GM23338 (cell line): ENCODE measurements at regions not wholly inside any gene's neighbourhood (a gene's known extent, or its start where the extent isn't known, plus 50 kb on each side); places are given as distances from the start of the nearest gene placed in this dataset.

Source experiments
- ATAC-seq: fragments of 200-7000 bp; cut with Tn5 transposase; 3 replicates; pipeline ENCODE4 v1.9.1; 2020
- DNase-seq: peaks from one replicate; pipeline ENCODE4 v3.0.0-alpha.2; 2015; ENCODE audit warnings: low spot score
- H2AFZ ChIP-seq: fragments of 200-600 bp; sonication (generic); 2 replicates; pipeline ENCODE4 v1.8.0; 2016; ENCODE audit warnings: antibody characterized with exemption, mild to moderate bottlenecking, moderate library complexity
- H3F3A ChIP-seq: fragments of 200-600 bp; sonication (generic); replicated peaks from 2 replicates; pipeline ENCODE4 v1.8.0; 2017; ENCODE audit warnings: antibody characterized with exemption, mixed run types, low read depth
- H3K27ac ChIP-seq: fragments of 200-600 bp; sonication (generic); 2 replicates; pipeline ENCODE4 v1.6.1; 2016; ENCODE audit warnings: low read depth
- H3K27me3 ChIP-seq: fragments of 200-600 bp; sonication (generic); 2 replicates; pipeline ENCODE4 v1.8.0; 2016; ENCODE audit warnings: mild to moderate bottlenecking, mixed run types, moderate library complexity; ENCODE audit not compliant: insufficient read depth
- H3K36me3 ChIP-seq: fragments of 200-600 bp; sonication (generic); 2 replicates; pipeline ENCODE4 v1.8.0; 2016; ENCODE audit warnings: mild to moderate bottlenecking; ENCODE audit not compliant: insufficient read depth
- H3K4me1 ChIP-seq: fragments of 200-600 bp; sonication (generic); 2 replicates; pipeline ENCODE4 v1.8.0; 2016; ENCODE audit warnings: mild to moderate bottlenecking, moderate library complexity; ENCODE audit not compliant: insufficient read depth
- H3K4me2 ChIP-seq: fragments of 200-600 bp; sonication (generic); 2 replicates; pipeline ENCODE4 v1.7.1; 2017; ENCODE audit warnings: mixed run types
- H3K4me3 ChIP-seq: fragments of 200-600 bp; sonication (generic); 2 replicates; pipeline ENCODE4 v1.6.1; 2016; ENCODE audit warnings: mixed run types
- H3K79me2 ChIP-seq: fragments of 200-600 bp; sonication (generic); replicated peaks from 2 replicates; pipeline ENCODE4 v1.8.0; 2017; ENCODE audit warnings: mild to moderate bottlenecking; ENCODE audit not compliant: insufficient read depth
- H3K9me2 ChIP-seq: fragments of 200-600 bp; sonication (generic); 2 replicates; pipeline ENCODE4 v1.8.0; 2017; ENCODE audit not compliant: insufficient read depth
- H4K20me1 ChIP-seq: fragments of 200-600 bp; sonication (generic); replicated peaks from 2 replicates; pipeline ENCODE4 v1.8.0; 2017; ENCODE audit warnings: mild to moderate bottlenecking; ENCODE audit not compliant: insufficient read depth
- H3K27ac Mint-ChIP-seq: 2 replicates; pipeline ENCODE4 v1.8.0; 2020; ENCODE audit warnings: inconsistent platforms, mild to moderate bottlenecking, moderate library complexity, mixed read lengths
- H3K27me3 Mint-ChIP-seq: 3 replicates; pipeline ENCODE4 v1.8.0; 2022; ENCODE audit warnings: low read depth, mild to moderate bottlenecking, moderate library complexity, mixed read lengths, inconsistent platforms; ENCODE audit not compliant: insufficient read depth, poor library complexity
- H3K36me3 Mint-ChIP-seq: 3 replicates; pipeline ENCODE4 v1.8.0; 2021; ENCODE audit warnings: low read depth, mild to moderate bottlenecking, inconsistent platforms, moderate library complexity, mixed read lengths
- H3K4me1 Mint-ChIP-seq: 3 replicates; pipeline ENCODE4 v1.8.0; 2020; ENCODE audit warnings: mild to moderate bottlenecking, inconsistent platforms, mixed read lengths
- H3K4me3 Mint-ChIP-seq: 3 replicates; pipeline ENCODE4 v1.8.0; 2021; ENCODE audit warnings: moderate library complexity, mild to moderate bottlenecking, inconsistent platforms, mixed read lengths
- H3K9me3 Mint-ChIP-seq: 3 replicates; pipeline ENCODE4 v1.8.0; 2020; ENCODE audit warnings: moderate library complexity, mild to moderate bottlenecking, inconsistent platforms, mixed read lengths
- CREB1 ChIP-seq: fragments of 250-450 bp; sonication (Bioruptor Pico); IDR thresholded peaks from 2 replicates; pipeline ENCODE4 v1.5.0; 2020; ENCODE audit warnings: low read depth, mild to moderate bottlenecking, moderate library complexity
- EZH2phosphoT487 ChIP-seq: fragments of 200-600 bp; sonication (generic); IDR thresholded peaks from one replicate; pipeline ENCODE4 v1.8.1; 2018; ENCODE audit warnings: antibody characterized with exemption; ENCODE audit not compliant: unreplicated experiment
- POLR2AphosphoS5 ChIP-seq: IDR thresholded peaks from 2 replicates; pipeline ENCODE4 v1.6.1; 2016; ENCODE audit warnings: antibody characterized with exemption, low read depth
- STAT1 ChIP-seq: IDR thresholded peaks from one replicate; pipeline ENCODE4 v1.6.1; 2016; ENCODE audit warnings: antibody characterized with exemption; ENCODE audit not compliant: unreplicated experiment
- ZNF114 ChIP-seq: fragments of 250-450 bp; sonication (Bioruptor Pico); IDR thresholded peaks from 2 replicates; pipeline ENCODE4 v1.5.0; 2020; ENCODE audit warnings: mild to moderate bottlenecking, moderate library complexity
- ZNF331 ChIP-seq: fragments of 250-450 bp; sonication (Bioruptor Pico); IDR thresholded peaks from 2 replicates; pipeline ENCODE4 v1.5.0; 2020; ENCODE audit warnings: low read depth, mild to moderate bottlenecking, moderate library complexity
- TF ChIP-seq, protein P1 (sequence below): IDR thresholded peaks from 2 replicates; pipeline ENCODE4 v1.6.1; 2016; ENCODE audit warnings: antibody characterized with exemption
- TF ChIP-seq, protein P2 (sequence below): IDR thresholded peaks from one replicate; pipeline ENCODE4 v1.6.1; 2018; ENCODE audit warnings: antibody characterized with exemption; ENCODE audit not compliant: unreplicated experiment
- TF ChIP-seq, protein P3 (sequence below): fragments of 250-450 bp; sonication (Bioruptor Pico); IDR thresholded peaks from 2 replicates; pipeline ENCODE4 v1.5.0; 2020; ENCODE audit warnings: mild to moderate bottlenecking, moderate library complexity

DNA sequence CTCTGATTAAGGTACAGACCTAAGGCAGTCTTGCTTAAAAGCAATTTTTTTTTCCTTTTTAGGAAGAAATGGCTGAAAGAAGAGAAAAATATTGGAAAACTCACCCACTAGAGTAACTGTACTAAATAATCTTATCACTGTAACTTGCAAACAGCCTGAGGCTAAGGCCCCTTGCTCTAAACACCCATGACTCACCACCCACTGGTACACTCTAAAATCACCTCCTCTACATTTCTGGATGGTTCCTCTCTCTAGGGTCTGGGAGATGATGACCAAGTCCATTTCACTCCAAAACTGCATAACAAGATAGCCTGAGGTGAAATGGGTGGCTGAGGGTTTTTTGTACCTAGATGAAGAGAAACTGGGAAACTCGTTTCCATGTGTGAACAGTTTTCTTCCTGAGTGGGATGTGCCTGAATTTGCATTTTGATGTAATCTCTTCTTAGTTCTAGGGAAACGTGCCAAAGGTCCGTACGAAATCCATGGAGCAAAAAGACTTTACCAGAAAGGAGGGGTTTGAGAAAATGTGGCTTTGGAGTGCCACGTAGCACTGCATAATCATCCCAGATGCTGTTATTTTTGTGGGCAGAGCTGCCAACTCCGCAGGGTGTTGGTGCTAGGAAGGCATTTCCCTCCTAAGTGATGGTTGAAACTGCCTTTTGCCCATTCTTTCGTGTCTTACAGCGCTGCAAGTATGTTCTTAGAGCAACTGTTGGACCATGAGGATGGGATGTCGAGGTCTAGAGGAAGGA is 113.5 kb upstream of the C10orf90 start:
- ATAC-seq (no peak), DNase-seq (no peak)
- H3K27me3 Mint-ChIP-seq = peaks cover 2% of the 10 kb centered on the region
- Histone ChIP-seq H4K20me1 (no peaks in the 10 kb centered on the region), H3K4me3 (no peak overlapping the region), H3F3A (no peaks in the 10 kb centered on the region), H3K27ac (no peak overlapping the region), H3K4me2 (no peak overlapping the region), H3K36me3 (no peaks in the 10 kb centered on the region), H3K79me2 (no peaks in the 10 kb centered on the region), H2AFZ (no peak overlapping the region), H3K27me3 (no peaks in the 10 kb centered on the region), H3K9me2 (peaks cover 7% of the 10 kb centered on the region; the same call in 1 of the 2 replicates), H3K4me1 (peaks cover 5% of the 10 kb centered on the region; the same call in 1 of the 2 replicates)
- no peak overlapping the region for H3K27ac Mint-ChIP-seq
- no peak overlapping the region for H3K4me3 Mint-ChIP-seq
- H3K36me3 Mint-ChIP-seq = no peaks in the 10 kb centered on the region
- peaks cover 3% of the 10 kb centered on the region; the same call in 1 of the 3 replicates for H3K9me3 Mint-ChIP-seq
- no peak for TF ChIP-seq ZNF114 (CRISPR knock-in tag)
- TF ChIP-seq ZNF331 (CRISPR knock-in tag) = no peak
- no peak for TF ChIP-seq EZH2phosphoT487
- no peaks in the 10 kb centered on the region; the same call in 2 of the 3 replicates for H3K4me1 Mint-ChIP-seq

DNA sequence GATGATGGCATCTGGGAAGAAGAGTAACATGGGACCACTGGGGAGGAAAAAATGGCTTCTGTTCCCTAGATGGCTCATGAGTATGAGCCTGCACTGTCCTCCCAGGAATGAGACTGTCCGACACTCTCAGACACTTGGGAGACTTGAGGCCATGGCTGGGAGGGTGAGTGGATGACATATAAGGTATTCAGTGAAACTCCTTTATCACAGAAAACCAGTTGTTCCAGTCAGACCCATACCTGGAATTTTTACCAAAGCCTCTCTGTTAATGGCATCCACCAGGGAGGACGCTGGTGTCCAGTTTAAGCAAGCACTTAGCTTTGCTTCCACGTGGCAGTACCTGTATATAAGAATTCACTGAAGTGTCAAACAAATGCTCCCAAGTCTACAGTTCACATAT is 116.7 kb upstream of the C10orf90 start:
- no peaks in the 10 kb centered on the region for H3K79me2 ChIP-seq
- H3K27ac ChIP-seq = no peak overlapping the region
- Mint-ChIP-seq H3K27ac (no peak overlapping the region), H3K27me3 (peaks cover 2% of the 10 kb centered on the region), H3K4me1 (no peaks in the 10 kb centered on the region; the same call in 2 of the 3 replicates), H3K4me3 (no peak overlapping the region), H3K9me3 (peaks cover 3% of the 10 kb centered on the region; the same call in 1 of the 3 replicates), H3K36me3 (no peaks in the 10 kb centered on the region)
- H2AFZ ChIP-seq = no peak overlapping the region; the same call in 1 of the 2 replicates
- H3F3A ChIP-seq = no peaks in the 10 kb centered on the region
- no peak overlapping the region for H3K4me3 ChIP-seq
- no peaks in the 10 kb centered on the region for H4K20me1 ChIP-seq
- no peaks in the 10 kb centered on the region for H3K27me3 ChIP-seq
- peaks cover 5% of the 10 kb centered on the region; the same call in 1 of the 2 replicates for H3K4me1 ChIP-seq
- no peak overlapping the region for H3K4me2 ChIP-seq
- H3K9me2 ChIP-seq = 0 out of 2 replicates have a peak, but pooled peaks cover 7% of the 10 kb centered on the region
- no peaks in the 10 kb centered on the region for H3K36me3 ChIP-seq
- no peak for DNase-seq
- no peak for ATAC-seq
- TF ChIP-seq CREB1 (CRISPR knock-in tag) = no peak
- TF ChIP-seq, protein P1, sequence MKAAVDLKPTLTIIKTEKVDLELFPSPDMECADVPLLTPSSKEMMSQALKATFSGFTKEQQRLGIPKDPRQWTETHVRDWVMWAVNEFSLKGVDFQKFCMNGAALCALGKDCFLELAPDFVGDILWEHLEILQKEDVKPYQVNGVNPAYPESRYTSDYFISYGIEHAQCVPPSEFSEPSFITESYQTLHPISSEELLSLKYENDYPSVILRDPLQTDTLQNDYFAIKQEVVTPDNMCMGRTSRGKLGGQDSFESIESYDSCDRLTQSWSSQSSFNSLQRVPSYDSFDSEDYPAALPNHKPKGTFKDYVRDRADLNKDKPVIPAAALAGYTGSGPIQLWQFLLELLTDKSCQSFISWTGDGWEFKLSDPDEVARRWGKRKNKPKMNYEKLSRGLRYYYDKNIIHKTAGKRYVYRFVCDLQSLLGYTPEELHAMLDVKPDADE = no peak
- no peak for TF ChIP-seq EZH2phosphoT487
- no peak for TF ChIP-seq STAT1
- no peak for TF ChIP-seq POLR2AphosphoS5
- TF ChIP-seq ZNF114 (CRISPR knock-in tag) = no peak
- TF ChIP-seq, protein P2, sequence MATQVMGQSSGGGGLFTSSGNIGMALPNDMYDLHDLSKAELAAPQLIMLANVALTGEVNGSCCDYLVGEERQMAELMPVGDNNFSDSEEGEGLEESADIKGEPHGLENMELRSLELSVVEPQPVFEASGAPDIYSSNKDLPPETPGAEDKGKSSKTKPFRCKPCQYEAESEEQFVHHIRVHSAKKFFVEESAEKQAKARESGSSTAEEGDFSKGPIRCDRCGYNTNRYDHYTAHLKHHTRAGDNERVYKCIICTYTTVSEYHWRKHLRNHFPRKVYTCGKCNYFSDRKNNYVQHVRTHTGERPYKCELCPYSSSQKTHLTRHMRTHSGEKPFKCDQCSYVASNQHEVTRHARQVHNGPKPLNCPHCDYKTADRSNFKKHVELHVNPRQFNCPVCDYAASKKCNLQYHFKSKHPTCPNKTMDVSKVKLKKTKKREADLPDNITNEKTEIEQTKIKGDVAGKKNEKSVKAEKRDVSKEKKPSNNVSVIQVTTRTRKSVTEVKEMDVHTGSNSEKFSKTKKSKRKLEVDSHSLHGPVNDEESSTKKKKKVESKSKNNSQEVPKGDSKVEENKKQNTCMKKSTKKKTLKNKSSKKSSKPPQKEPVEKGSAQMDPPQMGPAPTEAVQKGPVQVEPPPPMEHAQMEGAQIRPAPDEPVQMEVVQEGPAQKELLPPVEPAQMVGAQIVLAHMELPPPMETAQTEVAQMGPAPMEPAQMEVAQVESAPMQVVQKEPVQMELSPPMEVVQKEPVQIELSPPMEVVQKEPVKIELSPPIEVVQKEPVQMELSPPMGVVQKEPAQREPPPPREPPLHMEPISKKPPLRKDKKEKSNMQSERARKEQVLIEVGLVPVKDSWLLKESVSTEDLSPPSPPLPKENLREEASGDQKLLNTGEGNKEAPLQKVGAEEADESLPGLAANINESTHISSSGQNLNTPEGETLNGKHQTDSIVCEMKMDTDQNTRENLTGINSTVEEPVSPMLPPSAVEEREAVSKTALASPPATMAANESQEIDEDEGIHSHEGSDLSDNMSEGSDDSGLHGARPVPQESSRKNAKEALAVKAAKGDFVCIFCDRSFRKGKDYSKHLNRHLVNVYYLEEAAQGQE = no peak
- TF ChIP-seq, protein P3, sequence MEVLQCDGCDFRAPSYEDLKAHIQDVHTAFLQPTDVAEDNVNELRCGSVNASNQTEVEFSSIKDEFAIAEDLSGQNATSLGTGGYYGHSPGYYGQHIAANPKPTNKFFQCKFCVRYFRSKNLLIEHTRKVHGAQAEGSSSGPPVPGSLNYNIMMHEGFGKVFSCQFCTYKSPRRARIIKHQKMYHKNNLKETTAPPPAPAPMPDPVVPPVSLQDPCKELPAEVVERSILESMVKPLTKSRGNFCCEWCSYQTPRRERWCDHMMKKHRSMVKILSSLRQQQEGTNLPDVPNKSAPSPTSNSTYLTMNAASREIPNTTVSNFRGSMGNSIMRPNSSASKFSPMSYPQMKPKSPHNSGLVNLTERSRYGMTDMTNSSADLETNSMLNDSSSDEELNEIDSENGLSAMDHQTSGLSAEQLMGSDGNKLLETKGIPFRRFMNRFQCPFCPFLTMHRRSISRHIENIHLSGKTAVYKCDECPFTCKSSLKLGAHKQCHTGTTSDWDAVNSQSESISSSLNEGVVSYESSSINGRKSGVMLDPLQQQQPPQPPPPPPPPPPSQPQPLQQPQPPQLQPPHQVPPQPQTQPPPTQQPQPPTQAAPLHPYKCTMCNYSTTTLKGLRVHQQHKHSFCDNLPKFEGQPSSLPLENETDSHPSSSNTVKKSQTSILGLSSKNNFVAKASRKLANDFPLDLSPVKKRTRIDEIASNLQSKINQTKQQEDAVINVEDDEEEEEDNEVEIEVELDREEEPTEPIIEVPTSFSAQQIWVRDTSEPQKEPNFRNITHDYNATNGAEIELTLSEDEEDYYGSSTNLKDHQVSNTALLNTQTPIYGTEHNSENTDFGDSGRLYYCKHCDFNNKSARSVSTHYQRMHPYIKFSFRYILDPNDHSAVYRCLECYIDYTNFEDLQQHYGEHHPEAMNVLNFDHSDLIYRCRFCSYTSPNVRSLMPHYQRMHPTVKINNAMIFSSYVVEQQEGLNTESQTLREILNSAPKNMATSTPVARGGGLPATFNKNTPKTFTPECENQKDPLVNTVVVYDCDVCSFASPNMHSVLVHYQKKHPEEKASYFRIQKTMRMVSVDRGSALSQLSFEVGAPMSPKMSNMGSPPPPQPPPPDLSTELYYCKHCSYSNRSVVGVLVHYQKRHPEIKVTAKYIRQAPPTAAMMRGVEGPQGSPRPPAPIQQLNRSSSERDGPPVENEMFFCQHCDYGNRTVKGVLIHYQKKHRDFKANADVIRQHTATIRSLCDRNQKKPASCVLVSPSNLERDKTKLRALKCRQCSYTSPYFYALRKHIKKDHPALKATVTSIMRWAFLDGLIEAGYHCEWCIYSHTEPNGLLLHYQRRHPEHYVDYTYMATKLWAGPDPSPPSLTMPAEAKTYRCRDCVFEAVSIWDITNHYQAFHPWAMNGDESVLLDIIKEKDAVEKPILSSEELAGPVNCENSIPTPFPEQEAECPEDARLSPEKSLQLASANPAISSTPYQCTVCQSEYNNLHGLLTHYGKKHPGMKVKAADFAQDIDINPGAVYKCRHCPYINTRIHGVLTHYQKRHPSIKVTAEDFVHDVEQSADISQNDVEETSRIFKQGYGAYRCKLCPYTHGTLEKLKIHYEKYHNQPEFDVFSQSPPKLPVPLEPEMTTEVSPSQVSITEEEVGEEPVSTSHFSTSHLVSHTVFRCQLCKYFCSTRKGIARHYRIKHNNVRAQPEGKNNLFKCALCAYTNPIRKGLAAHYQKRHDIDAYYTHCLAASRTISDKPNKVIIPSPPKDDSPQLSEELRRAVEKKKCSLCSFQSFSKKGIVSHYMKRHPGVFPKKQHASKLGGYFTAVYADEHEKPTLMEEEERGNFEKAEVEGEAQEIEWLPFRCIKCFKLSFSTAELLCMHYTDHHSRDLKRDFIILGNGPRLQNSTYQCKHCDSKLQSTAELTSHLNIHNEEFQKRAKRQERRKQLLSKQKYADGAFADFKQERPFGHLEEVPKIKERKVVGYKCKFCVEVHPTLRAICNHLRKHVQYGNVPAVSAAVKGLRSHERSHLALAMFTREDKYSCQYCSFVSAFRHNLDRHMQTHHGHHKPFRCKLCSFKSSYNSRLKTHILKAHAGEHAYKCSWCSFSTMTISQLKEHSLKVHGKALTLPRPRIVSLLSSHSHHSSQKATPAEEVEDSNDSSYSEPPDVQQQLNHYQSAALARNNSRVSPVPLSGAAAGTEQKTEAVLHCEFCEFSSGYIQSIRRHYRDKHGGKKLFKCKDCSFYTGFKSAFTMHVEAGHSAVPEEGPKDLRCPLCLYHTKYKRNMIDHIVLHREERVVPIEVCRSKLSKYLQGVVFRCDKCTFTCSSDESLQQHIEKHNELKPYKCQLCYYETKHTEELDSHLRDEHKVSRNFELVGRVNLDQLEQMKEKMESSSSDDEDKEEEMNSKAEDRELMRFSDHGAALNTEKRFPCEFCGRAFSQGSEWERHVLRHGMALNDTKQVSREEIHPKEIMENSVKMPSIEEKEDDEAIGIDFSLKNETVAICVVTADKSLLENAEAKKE = no peak
